ENCODE measurements at regions not wholly inside any gene's neighbourhood (a gene's known extent, or its start where the extent isn't known, plus 50 kb on each side); places are given as distances from the start of the nearest gene placed in this dataset.

GRCh38 chr4:116512552-116512951 is 572.8 kb downstream of the TRAM1L1 start:
- H3K9me2 ChIP-seq (replicated peaks; ENCODE audit: insufficient read depth, low read length) = no peaks in the 10 kb centered on the region
- DNase-seq = no peak
- H3K79me2 ChIP-seq (ENCODE audit: low read length) = no peaks in the 10 kb centered on the region
- H3K9me3 ChIP-seq (replicated peaks; ENCODE audit: insufficient read depth, low read length) = no peaks in the 10 kb centered on the region
- no peaks in the 10 kb centered on the region for H3K27me3 ChIP-seq (replicated peaks; ENCODE audit: insufficient read depth, low read length)
- H4K20me1 ChIP-seq (ENCODE audit: insufficient read depth, low read length) = no peaks in the 10 kb centered on the region
- H3F3A ChIP-seq (ENCODE audit: insufficient read depth, low read length) = no peaks in the 10 kb centered on the region
- no peaks in the 10 kb centered on the region for H3K36me3 ChIP-seq (replicated peaks; ENCODE audit: insufficient read depth, low read length)
- H3K4me3 ChIP-seq (ENCODE audit: low read length) = no peak overlapping the region
- no peak overlapping the region for H3K9ac ChIP-seq (ENCODE audit: low read length)
- no peak for TF ChIP-seq EZH2phosphoT487 (IDR thresholded peaks at IDR 0.05; ENCODE audit: low read length)
- no peak for TF ChIP-seq CTCF (IDR thresholded peaks at IDR 0.05; ENCODE audit: low read length)
- TF ChIP-seq EZH2 (optimal IDR thresholded peaks at IDR 0.05; ENCODE audit: low read depth, low read length) = no peak
- H3K4me2 ChIP-seq (ENCODE audit: low read depth, low read length) = no peak overlapping the region
- H3K4me1 ChIP-seq (ENCODE audit: low read length) = no peaks in the 10 kb centered on the region
- no peak overlapping the region for H3K27ac ChIP-seq (ENCODE audit: low read length)
- no peak overlapping the region for H2AFZ ChIP-seq (ENCODE audit: low read length)

- Histone ChIP-seq H3K4me3 (ENCODE audit: low read length) (no peak overlapping the region), H3K27me3 (replicated peaks; ENCODE audit: insufficient read depth, low read length) (no peaks in the 10 kb centered on the region), H3K9ac (ENCODE audit: low read length) (no peak overlapping the region), H3K36me3 (replicated peaks; ENCODE audit: insufficient read depth, low read length) (no peaks in the 10 kb centered on the region), H3K9me2 (replicated peaks; ENCODE audit: insufficient read depth, low read length) (no peaks in the 10 kb centered on the region), H4K20me1 (ENCODE audit: insufficient read depth, low read length) (no peaks in the 10 kb centered on the region), H3K79me2 (ENCODE audit: low read length) (no peaks in the 10 kb centered on the region), H2AFZ (ENCODE audit: low read length) (no peak overlapping the region), H3K27ac (ENCODE audit: low read length) (no peak overlapping the region), H3K9me3 (replicated peaks; ENCODE audit: insufficient read depth, low read length) (no peaks in the 10 kb centered on the region), H3F3A (ENCODE audit: insufficient read depth, low read length) (no peaks in the 10 kb centered on the region), H3K4me1 (ENCODE audit: low read length) (no peaks in the 10 kb centered on the region), H3K4me2 (ENCODE audit: low read depth, low read length) (no peak overlapping the region)
- no peak for DNase-seq
- TF ChIP-seq EZH2phosphoT487 (IDR thresholded peaks at IDR 0.05; ENCODE audit: low read length) = no peak
- no peak for TF ChIP-seq CTCF (IDR thresholded peaks at IDR 0.05; ENCODE audit: low read length)
- no peak for TF ChIP-seq EZH2 (optimal IDR thresholded peaks at IDR 0.05; ENCODE audit: low read depth, low read length)
Observed at GRCh38 chr4:116501954-116502353, 583.4 kb downstream of the TRAM1L1 start.

- Histone ChIP-seq H3K79me2 (ENCODE audit: low read length) (no peaks in the 10 kb centered on the region), H4K20me1 (ENCODE audit: insufficient read depth, low read length) (no peaks in the 10 kb centered on the region), H3K4me3 (ENCODE audit: low read length) (no peak overlapping the region), H3K27me3 (replicated peaks; ENCODE audit: insufficient read depth, low read length) (no peaks in the 10 kb centered on the region), H3K9ac (ENCODE audit: low read length) (no peak overlapping the region), H3K9me2 (replicated peaks; ENCODE audit: insufficient read depth, low read length) (no peaks in the 10 kb centered on the region), H3F3A (ENCODE audit: insufficient read depth, low read length) (no peaks in the 10 kb centered on the region), H3K9me3 (replicated peaks; ENCODE audit: insufficient read depth, low read length) (no peaks in the 10 kb centered on the region), H2AFZ (ENCODE audit: low read length) (no peak overlapping the region), H3K27ac (ENCODE audit: low read length) (no peak overlapping the region), H3K36me3 (replicated peaks; ENCODE audit: insufficient read depth, low read length) (no peaks in the 10 kb centered on the region), H3K4me1 (ENCODE audit: low read length) (no peaks in the 10 kb centered on the region), H3K4me2 (ENCODE audit: low read depth, low read length) (no peak overlapping the region)
- TF ChIP-seq EZH2 (optimal IDR thresholded peaks at IDR 0.05; ENCODE audit: low read depth, low read length) (no peak), CTCF (IDR thresholded peaks at IDR 0.05; ENCODE audit: low read length) (no peak), EZH2phosphoT487 (IDR thresholded peaks at IDR 0.05; ENCODE audit: low read length) (no peak)
- no peak for DNase-seq
Observed at GRCh38 chr4:116500225-116500624, 585.2 kb downstream of the TRAM1L1 start.

All from MM.1S (cell line).